Chondrocyte (in vitro differentiated cells): ENCODE measurements at regions not wholly inside any gene's neighbourhood (a gene's known extent, or its start where the extent isn't known, plus 50 kb on each side); places are given as distances from the start of the nearest gene placed in this dataset.

Source experiments
- DNase-seq: peaks from one replicate; pipeline ENCODE4 v3.0.0; 2021; ENCODE audit warnings: mixed read lengths, low spot score
- H3K27ac Mint-ChIP-seq: one replicate; pipeline ENCODE4 v1.8.0; 2021; ENCODE audit warnings: mild to moderate bottlenecking, moderate library complexity, mixed read lengths; ENCODE audit not compliant: unreplicated experiment
- H3K27me3 Mint-ChIP-seq: 2 replicates; pipeline ENCODE4 v1.8.0; 2021; ENCODE audit warnings: low read depth, mixed read lengths
- H3K36me3 Mint-ChIP-seq: 2 replicates; pipeline ENCODE4 v1.8.0; 2021; ENCODE audit warnings: low read depth, mixed read lengths
- H3K4me1 Mint-ChIP-seq: 2 replicates; pipeline ENCODE4 v1.8.0; 2021; ENCODE audit warnings: low read depth, mild to moderate bottlenecking, mixed read lengths
- H3K4me3 Mint-ChIP-seq: one replicate; pipeline ENCODE4 v1.8.0; 2021; ENCODE audit warnings: mild to moderate bottlenecking, moderate library complexity, mixed read lengths; ENCODE audit not compliant: unreplicated experiment
- H3K9me3 Mint-ChIP-seq: 2 replicates; pipeline ENCODE4 v1.8.0; 2021; ENCODE audit warnings: low read depth, mixed read lengths
- CTCF ChIP-seq: fragments of 200-600 bp; sonication (generic); IDR thresholded peaks from 2 replicates; pipeline ENCODE4 v1.5.0; 2021; ENCODE audit warnings: antibody characterized with exemption, mild to moderate bottlenecking, moderate library complexity

GRCh38 chr11:130544266-130544665 lies 95.8 kb downstream of the ADAMTS15 start:
- TF ChIP-seq CTCF: no peak
- peaks cover 5% of the 10 kb centered on the region for H3K36me3 Mint-ChIP-seq

GRCh38 chr11:130545449-130546072 lies 97.1 kb downstream of the ADAMTS15 start:
- Mint-ChIP-seq H3K36me3 (peaks cover 5% of the 10 kb centered on the region), H3K9me3 (no peaks in the 10 kb centered on the region), H3K27ac (no peak overlapping the region), H3K4me1 (no peaks in the 10 kb centered on the region), H3K4me3 (no peak overlapping the region), H3K27me3 (no peaks in the 10 kb centered on the region)
- no peak for DNase-seq
- no peak for TF ChIP-seq CTCF

More at GRCh38 chr11:130544266-130544665, 95.8 kb downstream of the ADAMTS15 start:
- DNase-seq: no peak
- Mint-ChIP-seq H3K4me3 (no peak overlapping the region), H3K9me3 (no peaks in the 10 kb centered on the region), H3K27me3 (no peaks in the 10 kb centered on the region), H3K4me1 (no peaks in the 10 kb centered on the region), H3K27ac (no peak overlapping the region)

GRCh38 chr11:130546438-130546837 lies 98.0 kb downstream of the ADAMTS15 start:
- H3K4me3 Mint-ChIP-seq: no peak overlapping the region
- no peak for DNase-seq
- no peak for TF ChIP-seq CTCF
- H3K4me1 Mint-ChIP-seq: no peaks in the 10 kb centered on the region
- no peaks in the 10 kb centered on the region for H3K9me3 Mint-ChIP-seq
- H3K27ac Mint-ChIP-seq: no peak overlapping the region
- peaks cover 5% of the 10 kb centered on the region for H3K36me3 Mint-ChIP-seq
- no peaks in the 10 kb centered on the region for H3K27me3 Mint-ChIP-seq

GRCh38 chr11:130546901-130547694 lies 98.7 kb downstream of the ADAMTS15 start:
- Mint-ChIP-seq H3K4me3 (no peak overlapping the region), H3K36me3 (peaks cover 4% of the 10 kb centered on the region), H3K4me1 (no peaks in the 10 kb centered on the region), H3K27me3 (no peaks in the 10 kb centered on the region), H3K27ac (no peak overlapping the region), H3K9me3 (no peaks in the 10 kb centered on the region)
- no peak for TF ChIP-seq CTCF
- DNase-seq: no peak

- DNase-seq: no peak
- Mint-ChIP-seq H3K4me1 (no peaks in the 10 kb centered on the region), H3K36me3 (no peaks in the 10 kb centered on the region), H3K9me3 (no peaks in the 10 kb centered on the region), H3K27ac (no peak overlapping the region), H3K4me3 (no peak overlapping the region), H3K27me3 (no peaks in the 10 kb centered on the region)
- TF ChIP-seq CTCF: no peak
Observed at GRCh38 chr11:130547761-130548490, 99.5 kb downstream of the ADAMTS15 start.
